C4-2B (cell line): ENCODE measurements at regions not wholly inside any gene's neighbourhood (a gene's known extent, or its start where the extent isn't known, plus 50 kb on each side); places are given as distances from the start of the nearest gene placed in this dataset.

ENCODE experiments used
- H3K27ac ChIP-seq: fragments of 450-650 bp; 2 replicates; pipeline ENCODE4 v1.5.1; 2017
- ZFX ChIP-seq: fragments of 450-650 bp; IDR thresholded peaks from 2 replicates; pipeline ENCODE4 v1.6.1; 2017
- TF ChIP-seq, protein P1 (sequence below): fragments of 450-650 bp; conservative IDR thresholded peaks from 2 replicates; pipeline ENCODE4 v1.5.1; 2017; ENCODE audit warnings: mild to moderate bottlenecking

DNA sequence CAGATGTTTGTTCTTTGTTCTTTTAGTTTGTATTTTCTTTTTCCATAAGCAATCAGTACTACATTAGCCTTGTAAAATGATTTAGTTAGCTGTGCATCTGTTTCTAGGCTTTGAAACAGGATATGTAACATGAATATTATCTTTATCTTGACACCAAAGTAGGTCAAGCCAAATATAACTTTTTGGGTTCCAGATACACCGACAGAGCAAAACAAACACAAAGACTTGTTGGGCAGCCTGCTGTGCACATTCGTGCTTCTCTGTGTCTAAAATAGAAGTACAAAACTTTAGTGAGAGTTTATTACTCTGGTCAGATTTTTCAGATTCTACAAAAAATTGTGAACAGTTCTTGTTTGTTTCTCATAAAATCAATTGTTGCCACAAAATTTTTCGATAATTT is 1059.3 kb upstream of the GYPC start:
- no peak for TF ChIP-seq ZFX
- TF ChIP-seq, protein P1, sequence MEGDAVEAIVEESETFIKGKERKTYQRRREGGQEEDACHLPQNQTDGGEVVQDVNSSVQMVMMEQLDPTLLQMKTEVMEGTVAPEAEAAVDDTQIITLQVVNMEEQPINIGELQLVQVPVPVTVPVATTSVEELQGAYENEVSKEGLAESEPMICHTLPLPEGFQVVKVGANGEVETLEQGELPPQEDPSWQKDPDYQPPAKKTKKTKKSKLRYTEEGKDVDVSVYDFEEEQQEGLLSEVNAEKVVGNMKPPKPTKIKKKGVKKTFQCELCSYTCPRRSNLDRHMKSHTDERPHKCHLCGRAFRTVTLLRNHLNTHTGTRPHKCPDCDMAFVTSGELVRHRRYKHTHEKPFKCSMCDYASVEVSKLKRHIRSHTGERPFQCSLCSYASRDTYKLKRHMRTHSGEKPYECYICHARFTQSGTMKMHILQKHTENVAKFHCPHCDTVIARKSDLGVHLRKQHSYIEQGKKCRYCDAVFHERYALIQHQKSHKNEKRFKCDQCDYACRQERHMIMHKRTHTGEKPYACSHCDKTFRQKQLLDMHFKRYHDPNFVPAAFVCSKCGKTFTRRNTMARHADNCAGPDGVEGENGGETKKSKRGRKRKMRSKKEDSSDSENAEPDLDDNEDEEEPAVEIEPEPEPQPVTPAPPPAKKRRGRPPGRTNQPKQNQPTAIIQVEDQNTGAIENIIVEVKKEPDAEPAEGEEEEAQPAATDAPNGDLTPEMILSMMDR, result no peak

DNA sequence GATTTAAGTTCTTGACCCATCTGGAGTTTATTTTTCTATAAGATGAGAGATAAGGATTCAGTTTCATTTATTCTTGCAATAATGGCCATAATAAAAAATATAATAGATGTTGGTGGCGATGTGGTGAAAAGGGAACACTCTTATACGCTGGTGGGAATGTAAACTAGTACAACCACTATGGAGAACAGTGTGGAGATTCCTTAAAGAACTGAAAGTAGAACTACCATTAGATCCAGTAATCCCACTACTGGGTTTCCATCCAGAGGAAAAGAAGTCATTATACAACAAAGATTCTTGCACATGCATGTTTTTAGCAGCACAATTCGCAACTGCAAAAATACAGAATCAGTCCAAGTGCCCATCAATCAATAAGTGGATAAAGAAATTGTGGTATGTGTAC is 1040.5 kb upstream of the GYPC start:
- no peak overlapping the region for H3K27ac ChIP-seq
- TF ChIP-seq, protein P1, result no peak
- no peak for TF ChIP-seq ZFX

More for the DNA sequence above, 1059.3 kb upstream of the GYPC start:
- H3K27ac ChIP-seq, result no peak overlapping the region

DNA sequence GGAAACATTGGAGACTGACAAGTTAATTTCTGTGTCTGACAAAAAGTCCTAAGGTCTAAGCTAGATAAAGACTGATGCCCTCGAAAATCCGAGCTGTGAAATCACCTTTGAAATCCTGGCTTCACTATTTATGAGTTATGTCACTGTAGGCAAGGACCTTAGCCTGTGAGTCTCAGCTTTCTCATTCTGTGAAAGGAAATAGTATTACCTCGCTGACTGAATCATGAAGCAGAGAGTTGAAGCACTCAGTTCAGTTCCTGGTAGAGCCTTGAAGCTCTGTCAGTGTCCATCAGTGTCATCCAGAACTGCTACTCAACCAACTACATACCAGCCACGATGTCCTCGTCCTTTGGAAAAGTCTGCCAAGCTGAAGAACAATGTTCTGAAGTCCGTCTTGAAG is 1025.6 kb upstream of the GYPC start:
- no peak overlapping the region for H3K27ac ChIP-seq
- TF ChIP-seq, protein P1, result no peak
- no peak for TF ChIP-seq ZFX

DNA sequence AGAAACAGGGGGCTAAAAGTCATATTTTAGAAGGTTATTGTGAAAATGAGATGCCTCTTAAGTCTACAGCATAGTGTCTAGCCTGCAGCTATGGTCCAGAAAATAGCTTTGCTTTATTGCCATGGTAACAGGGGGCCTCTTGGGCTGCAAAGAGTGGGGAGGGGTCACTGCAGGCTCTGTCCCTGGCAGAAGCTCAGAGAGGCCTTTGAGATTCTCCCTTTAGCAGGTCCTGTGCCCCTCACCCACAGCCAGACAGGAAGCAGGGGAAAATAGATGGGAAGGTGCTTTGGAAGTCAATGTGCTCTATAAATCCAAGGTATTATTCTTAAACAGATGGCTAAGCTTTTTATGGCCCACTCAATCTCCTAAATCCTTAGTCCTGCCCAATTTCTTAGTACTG is 1021.3 kb upstream of the GYPC start:
- TF ChIP-seq, protein P1, result no peak
- no peak for TF ChIP-seq ZFX
- no peak overlapping the region for H3K27ac ChIP-seq

DNA sequence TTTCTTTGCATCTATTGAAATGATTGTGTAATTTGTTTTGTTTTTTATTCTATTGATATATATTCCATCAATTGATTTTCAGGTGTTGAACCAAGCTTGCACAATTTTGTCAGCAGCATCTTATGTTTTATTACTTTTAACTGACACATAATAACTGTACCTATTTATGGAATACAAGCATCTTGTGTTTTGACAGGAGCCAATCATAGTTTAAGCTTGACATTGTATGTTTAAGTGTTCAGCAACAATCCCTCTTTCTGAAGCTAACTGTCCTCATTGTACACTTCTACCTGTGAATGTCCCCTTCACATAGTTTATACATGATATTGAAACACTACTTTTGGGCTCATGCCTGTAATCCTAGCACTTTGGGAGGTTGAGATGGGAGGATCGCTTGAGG is 1017.6 kb upstream of the GYPC start:
- TF ChIP-seq, protein P1, result no peak
- no peak for TF ChIP-seq ZFX
- no peak overlapping the region for H3K27ac ChIP-seq

DNA sequence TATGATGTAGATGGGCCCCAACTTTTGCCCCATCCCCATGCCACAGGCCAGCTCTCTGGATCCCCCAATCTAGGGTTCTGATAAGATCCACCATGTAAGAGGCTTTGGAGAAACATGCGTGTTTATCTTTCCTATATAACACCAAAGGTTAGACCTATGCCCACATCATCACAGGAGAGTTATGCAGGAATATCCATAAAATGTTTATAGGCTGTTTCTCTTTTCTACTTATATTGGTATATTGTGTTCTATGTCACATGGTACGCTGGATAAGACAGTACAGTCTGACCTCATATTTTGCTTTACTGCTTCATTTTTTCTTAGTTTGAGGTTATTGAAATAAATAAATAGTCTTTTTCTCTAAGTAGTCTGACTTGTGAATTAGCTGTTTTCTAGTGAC is 1013.9 kb upstream of the GYPC start:
- no peak for TF ChIP-seq ZFX
- TF ChIP-seq, protein P1, result no peak
- H3K27ac ChIP-seq, result no peak overlapping the region

DNA sequence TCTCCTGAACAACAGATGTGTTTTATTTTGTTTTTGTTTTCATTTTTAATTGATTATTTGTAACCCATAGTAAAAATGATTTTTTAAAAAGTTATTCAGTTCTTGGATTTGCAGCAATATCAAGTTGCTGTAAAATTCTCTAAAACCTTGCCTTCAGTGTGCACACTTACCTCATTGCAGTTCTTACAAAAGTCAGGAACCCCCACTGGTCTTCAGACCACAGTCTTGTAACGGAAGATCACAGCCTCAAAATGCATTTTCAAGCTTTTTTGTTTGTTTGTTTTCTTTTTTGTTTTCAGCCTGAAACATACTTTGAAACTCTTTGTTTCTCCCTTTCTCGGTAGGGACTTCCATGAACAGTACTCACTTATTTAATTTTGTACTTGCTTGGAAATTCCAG is 1012.8 kb upstream of the GYPC start:
- no peak overlapping the region for H3K27ac ChIP-seq
- no peak for TF ChIP-seq ZFX
- TF ChIP-seq, protein P1, result no peak
